AG04449 (cell line): ENCODE measurements at regions not wholly inside any gene's neighbourhood (a gene's known extent, or its start where the extent isn't known, plus 50 kb on each side); places are given as distances from the start of the nearest gene placed in this dataset.

Experiments used
- CTCF ChIA-PET: fragments of 350-600 bp; formaldehyde crosslinking; extraction: SDS; loops from one replicate; lab custom pipeline; 2021; ENCODE audit warnings: antibody characterized with exemption; lab: Yijun Ruan, JAX
- POLR2A ChIA-PET: fragments of 400-600, 350-600 bp; formaldehyde crosslinking; extraction: SDS; loops from one replicate; lab custom pipeline; 2020; ENCODE audit warnings: antibody characterized with exemption, inconsistent platforms; lab: Yijun Ruan, JAX
- DNase-seq: peaks from one replicate; pipeline ENCODE4 v3.0.0-alpha.2; 2010; ENCODE audit warnings: low read depth, low spot score
- H3K4me3 ChIP-seq: 2 replicates; pipeline ENCODE4 v1.5.1; 2011; ENCODE audit warnings: low read depth, mild to moderate bottlenecking, control low read depth, low read length
- TF ChIP-seq, protein P1 (sequence below): IDR thresholded peaks from one replicate; pipeline ENCODE4 v1.5.1; 2011; ENCODE audit warnings: mild to moderate bottlenecking, moderate library complexity, low read length, control low read depth, inconsistent platforms; ENCODE audit not compliant: insufficient read depth; ENCODE audit errors: missing control alignments

GRCh38 chr2:18132697-18133096 lies 254.2 kb downstream of the KCNS3 start:
- ChIA-PET CTCF (interaction anchor here (0.9 to 1.0 kb wide), 2 partner anchors 15 to 17 kb away, joined by 5 to 6 read pairs; no protein-coding TSS in a partner anchor), POLR2A (interaction anchor here (1.0 kb wide), 1 partner anchor 13 kb away, joined by 5 read pairs; no protein-coding TSS in a partner anchor)
- DNase-seq = no peak
- no peak overlapping the region for H3K4me3 ChIP-seq
- TF ChIP-seq, protein P1, sequence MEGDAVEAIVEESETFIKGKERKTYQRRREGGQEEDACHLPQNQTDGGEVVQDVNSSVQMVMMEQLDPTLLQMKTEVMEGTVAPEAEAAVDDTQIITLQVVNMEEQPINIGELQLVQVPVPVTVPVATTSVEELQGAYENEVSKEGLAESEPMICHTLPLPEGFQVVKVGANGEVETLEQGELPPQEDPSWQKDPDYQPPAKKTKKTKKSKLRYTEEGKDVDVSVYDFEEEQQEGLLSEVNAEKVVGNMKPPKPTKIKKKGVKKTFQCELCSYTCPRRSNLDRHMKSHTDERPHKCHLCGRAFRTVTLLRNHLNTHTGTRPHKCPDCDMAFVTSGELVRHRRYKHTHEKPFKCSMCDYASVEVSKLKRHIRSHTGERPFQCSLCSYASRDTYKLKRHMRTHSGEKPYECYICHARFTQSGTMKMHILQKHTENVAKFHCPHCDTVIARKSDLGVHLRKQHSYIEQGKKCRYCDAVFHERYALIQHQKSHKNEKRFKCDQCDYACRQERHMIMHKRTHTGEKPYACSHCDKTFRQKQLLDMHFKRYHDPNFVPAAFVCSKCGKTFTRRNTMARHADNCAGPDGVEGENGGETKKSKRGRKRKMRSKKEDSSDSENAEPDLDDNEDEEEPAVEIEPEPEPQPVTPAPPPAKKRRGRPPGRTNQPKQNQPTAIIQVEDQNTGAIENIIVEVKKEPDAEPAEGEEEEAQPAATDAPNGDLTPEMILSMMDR = no peak

GRCh38 chr2:18131761-18132160 lies 253.3 kb downstream of the KCNS3 start:
- POLR2A ChIA-PET = no interaction called here
- no peak for DNase-seq
- H3K4me3 ChIP-seq = no peak overlapping the region
- TF ChIP-seq, protein P1 = no peak
- CTCF ChIA-PET = interaction anchor here (2.8 kb wide), 1 partner anchor 18 kb away, joined by 12 read pairs; no protein-coding TSS in a partner anchor

DNA sequence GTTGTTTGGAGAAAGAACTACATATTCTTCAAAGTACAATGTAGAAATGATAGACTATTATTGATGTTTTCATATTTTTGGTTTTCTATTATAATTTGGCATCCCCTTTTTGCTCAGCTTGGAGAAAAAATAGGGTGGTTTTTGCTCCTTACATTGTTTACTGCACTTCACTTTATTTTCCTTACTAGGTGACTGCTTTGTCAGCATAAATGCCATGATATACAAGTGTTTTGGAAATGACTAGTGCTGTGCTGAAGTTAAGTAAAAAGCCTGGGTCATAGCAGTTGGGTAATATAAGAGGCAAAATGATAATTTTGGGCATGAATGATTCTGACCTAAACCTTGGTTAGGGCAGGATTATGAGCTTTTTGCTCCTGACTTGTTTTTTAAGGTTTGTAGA lies 250.9 kb downstream of the KCNS3 start:
- ChIA-PET POLR2A (no interaction called here), CTCF (interaction anchor here (1.3 to 2.8 kb wide), 2 partner anchors 12 to 20 kb away, joined by 6 to 12 read pairs; no protein-coding TSS in a partner anchor)
- TF ChIP-seq, protein P1 = no peak
- no peak overlapping the region for H3K4me3 ChIP-seq
- DNase-seq = no peak

GRCh38 chr2:18125303-18125702 lies 246.8 kb downstream of the KCNS3 start:
- POLR2A ChIA-PET = no interaction called here
- TF ChIP-seq, protein P1 = no peak
- DNase-seq = no peak
- CTCF ChIA-PET = interaction anchor here (1.1 kb wide), 1 partner anchor 12 kb away, joined by 3 read pairs; no protein-coding TSS in a partner anchor
- no peak overlapping the region for H3K4me3 ChIP-seq

- CTCF ChIA-PET = no interaction called here
- no peak overlapping the region for H3K4me3 ChIP-seq
- TF ChIP-seq, protein P1 = no peak
- DNase-seq = no peak
- POLR2A ChIA-PET = no interaction called here
These were observed 245.8 kb downstream of the KCNS3 start for GRCh38 chr2:18124116-18124835.

DNA sequence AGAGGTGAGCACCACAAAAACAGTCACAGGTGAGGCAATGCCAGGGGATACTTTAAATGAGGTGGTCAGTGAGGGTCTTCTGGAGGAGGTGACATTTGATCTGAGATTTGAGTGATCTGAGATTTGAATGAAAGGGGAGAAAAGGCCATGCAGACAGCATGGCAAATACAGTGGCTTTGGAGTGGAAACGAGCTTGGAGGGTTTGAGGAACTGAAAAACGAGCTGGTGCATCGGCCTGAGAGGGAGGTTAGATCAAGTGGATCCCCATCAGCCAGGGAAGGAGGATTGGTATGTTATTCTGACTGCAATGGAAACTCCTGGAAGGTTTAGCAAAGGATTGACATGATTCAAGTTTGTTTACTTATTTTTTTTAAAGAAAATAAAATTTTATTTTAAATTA lies 245.1 kb downstream of the KCNS3 start:
- ChIA-PET POLR2A (no interaction called here), CTCF (no interaction called here)
- DNase-seq = no peak
- TF ChIP-seq, protein P1 = no peak
- no peak overlapping the region for H3K4me3 ChIP-seq
